DOHH2 (cell line): ENCODE measurements at regions not wholly inside any gene's neighbourhood (a gene's known extent, or its start where the extent isn't known, plus 50 kb on each side); places are given as distances from the start of the nearest gene placed in this dataset.

ENCODE experiments used
- H3F3A ChIP-seq: fragments of 200-600 bp; sonication (generic), shearing (Covaris generic); 2 replicates; pipeline ENCODE4 v1.6.0; 2016; ENCODE audit warnings: antibody characterized with exemption, mild to moderate bottlenecking; ENCODE audit not compliant: control insufficient read depth, insufficient read depth
- H3K27ac ChIP-seq: fragments of 200-600 bp; sonication (generic); 2 replicates; pipeline ENCODE4 v1.5.1; 2014; ENCODE audit warnings: low read depth, mild to moderate bottlenecking, low read length, moderate library complexity
- H3K27me3 ChIP-seq: fragments of 200-600 bp; sonication (generic); 2 replicates; pipeline ENCODE4 v1.6.1; 2014; ENCODE audit warnings: mild to moderate bottlenecking, low read length, mixed read lengths; ENCODE audit not compliant: control insufficient read depth
- H3K36me3 ChIP-seq: fragments of 200-600 bp; sonication (generic); 2 replicates; pipeline ENCODE4 v1.6.1; 2014; ENCODE audit warnings: mild to moderate bottlenecking, low read length, moderate library complexity, mixed read lengths; ENCODE audit not compliant: control insufficient read depth
- H3K4me1 ChIP-seq: fragments of 200-600 bp; sonication (generic); 2 replicates; pipeline ENCODE4 v1.6.1; 2014; ENCODE audit warnings: mild to moderate bottlenecking, low read length, mixed read lengths; ENCODE audit not compliant: control insufficient read depth
- H3K4me2 ChIP-seq: fragments of 200-600 bp; sonication (generic); 2 replicates; pipeline ENCODE4 v1.6.0; 2014; ENCODE audit warnings: mild to moderate bottlenecking, low read length, moderate library complexity
- H3K4me3 ChIP-seq: fragments of 200-600 bp; sonication (generic); 2 replicates; pipeline ENCODE4 v1.5.1; 2014; ENCODE audit warnings: mild to moderate bottlenecking, low read length, mixed read lengths
- H3K79me2 ChIP-seq: fragments of 200-600 bp; sonication (generic); 2 replicates; pipeline ENCODE4 v1.6.1; 2014; ENCODE audit warnings: mild to moderate bottlenecking, low read length, mixed read lengths; ENCODE audit not compliant: control insufficient read depth
- H3K9me2 ChIP-seq: fragments of 200-600 bp; sonication (generic); replicated peaks from 2 replicates; pipeline ENCODE4 v1.6.1; 2014; ENCODE audit warnings: mild to moderate bottlenecking, low read length, mixed read lengths; ENCODE audit not compliant: control insufficient read depth
- H3K9me3 ChIP-seq: fragments of 200-600 bp; sonication (generic); 2 replicates; pipeline ENCODE4 v1.6.1; 2014; ENCODE audit warnings: antibody characterized with exemption, low read length, mixed read lengths; ENCODE audit not compliant: control insufficient read depth, insufficient read depth
- H4K20me1 ChIP-seq: fragments of 200-600 bp; sonication (generic); 2 replicates; pipeline ENCODE4 v1.6.0; 2014; ENCODE audit warnings: low read depth, mild to moderate bottlenecking, antibody characterized with exemption, low read length, moderate library complexity; ENCODE audit not compliant: control insufficient read depth, insufficient read depth
- CTCF ChIP-seq: fragments of 200-600 bp; sonication (generic); IDR thresholded peaks from one replicate; pipeline ENCODE4 v1.5.1; 2014; ENCODE audit warnings: antibody characterized with exemption, mild to moderate bottlenecking, low read depth, low read length; ENCODE audit not compliant: poor library complexity, severe bottlenecking
- EZH2phosphoT487 ChIP-seq: fragments of 200-600 bp; sonication (generic); IDR thresholded peaks from 2 replicates; pipeline ENCODE4 v1.6.1; 2017; ENCODE audit warnings: borderline replicate concordance, mild to moderate bottlenecking, antibody characterized with exemption, low read length, moderate library complexity, mixed read lengths

GRCh38 chr5:9829621-9830020 is 199.5 kb upstream of the TAS2R1 start:
- Histone ChIP-seq H3K4me1 (no peaks in the 10 kb centered on the region), H3K36me3 (no peaks in the 10 kb centered on the region), H4K20me1 (no peaks in the 10 kb centered on the region), H3K27ac (no peak overlapping the region), H3K79me2 (no peaks in the 10 kb centered on the region), H3K4me3 (no peak overlapping the region), H3K27me3 (no peaks in the 10 kb centered on the region), H3K4me2 (no peak overlapping the region), H3F3A (no peaks in the 10 kb centered on the region), H3K9me2 (no peaks in the 10 kb centered on the region), H3K9me3 (no peaks in the 10 kb centered on the region)
- TF ChIP-seq CTCF (no peak), EZH2phosphoT487 (no peak)

GRCh38 chr5:9820691-9821449 is 190.7 kb upstream of the TAS2R1 start:
- Histone ChIP-seq H3K27ac (no peak overlapping the region), H3F3A (no peaks in the 10 kb centered on the region), H4K20me1 (no peaks in the 10 kb centered on the region), H3K9me2 (no peaks in the 10 kb centered on the region), H3K4me2 (no peak overlapping the region), H3K36me3 (no peaks in the 10 kb centered on the region), H3K27me3 (no peaks in the 10 kb centered on the region), H3K9me3 (no peaks in the 10 kb centered on the region), H3K4me3 (no peak overlapping the region), H3K4me1 (no peaks in the 10 kb centered on the region), H3K79me2 (no peaks in the 10 kb centered on the region)
- TF ChIP-seq EZH2phosphoT487 (no peak), CTCF (no peak)

GRCh38 chr5:9818340-9818845 is 188.2 kb upstream of the TAS2R1 start:
- TF ChIP-seq CTCF (no peak), EZH2phosphoT487 (no peak)
- Histone ChIP-seq H3K9me3 (no peaks in the 10 kb centered on the region), H3K9me2 (no peaks in the 10 kb centered on the region), H3K79me2 (no peaks in the 10 kb centered on the region), H3K4me1 (no peaks in the 10 kb centered on the region), H3F3A (no peaks in the 10 kb centered on the region), H3K4me2 (no peak overlapping the region), H4K20me1 (no peaks in the 10 kb centered on the region), H3K36me3 (no peaks in the 10 kb centered on the region), H3K4me3 (no peak overlapping the region), H3K27ac (no peak overlapping the region), H3K27me3 (no peaks in the 10 kb centered on the region)
